H1 (cell line): ENCODE measurements at regions not wholly inside any gene's neighbourhood (a gene's known extent, or its start where the extent isn't known, plus 50 kb on each side); places are given as distances from the start of the nearest gene placed in this dataset.

Experiments
- CTCF ChIA-PET: fragments of 300-600 bp; sonication (Branson Sonifier 250); formaldehyde crosslinking; loops from one replicate; lab custom pipeline; 2021; ENCODE audit not compliant: partially characterized antibody; lab: Charles Lee
- POLR2A ChIA-PET: fragments of 300-600 bp; sonication (Branson Sonifier 250); formaldehyde crosslinking; loops from one replicate; lab custom pipeline; 2021; ENCODE audit warnings: inconsistent platforms; ENCODE audit not compliant: partially characterized antibody; lab: Charles Lee
- DNase-seq, 2 experiments: peaks; one replicate each; pipeline versions ENCODE4 v3.0.0 to v3.0.0-alpha.2; 2010 to 2022; ENCODE audit warnings: low spot score in 2 of 2, low read depth in 1 of 2, mixed read lengths in 1 of 2
- FAIRE-seq: peaks from 2 replicates; lab custom pipeline; 2011; peaks lifted over from hg19 to GRCh38; lab: Jason Lieb, UNC
- H2AFZ ChIP-seq: 2 replicates; pipeline ENCODE4 v1.8.1; 2012; ENCODE audit warnings: low read length, inconsistent platforms
- H2AK5ac ChIP-seq: 2 replicates; pipeline ENCODE4 v1.6.1; 2013; ENCODE audit warnings: low read depth, low read length
- H2BK120ac ChIP-seq: replicated peaks from 2 replicates; pipeline ENCODE3; 2013; ENCODE audit warnings: low read depth, low read length, inconsistent platforms
- H2BK12ac ChIP-seq: 2 replicates; pipeline ENCODE4 v1.6.1; 2013; ENCODE audit warnings: low read depth, low read length
- H2BK15ac ChIP-seq: 2 replicates; pipeline ENCODE4 v1.6.1; 2013; ENCODE audit warnings: low read length
- H2BK20ac ChIP-seq: 2 replicates; pipeline ENCODE4 v1.6.1; 2013; ENCODE audit warnings: low read length
- H2BK5ac ChIP-seq: 2 replicates; pipeline ENCODE4 v1.6.1; 2013; ENCODE audit warnings: low read depth, low read length
- H3K14ac ChIP-seq: 2 replicates; pipeline ENCODE4 v1.6.1; 2013; ENCODE audit warnings: inconsistent platforms; ENCODE audit not compliant: insufficient read length
- H3K18ac ChIP-seq: 2 replicates; pipeline ENCODE4 v1.6.1; 2013; ENCODE audit warnings: low read length; ENCODE audit errors: extremely low read depth
- H3K23ac ChIP-seq: 2 replicates; pipeline ENCODE4 v1.6.1; 2013; ENCODE audit warnings: inconsistent platforms; ENCODE audit not compliant: insufficient read length
- H3K23me2 ChIP-seq: 2 replicates; pipeline ENCODE4 v1.6.1; 2013; ENCODE audit warnings: low read depth, low read length
- H3K27ac ChIP-seq: 2 replicates; pipeline ENCODE4 v1.6.1; 2011; ENCODE audit warnings: low read depth, low read length, inconsistent platforms
- H3K27me3 ChIP-seq, 4 experiments: replicated peaks in 1 of 4; 1 replicate in 1 of 4; 2 replicates in 3 of 4; pipeline versions ENCODE4 v1.6.1 to v1.8.1; 2011 to 2013; ENCODE audit warnings: low read length in 3 of 4, mild to moderate bottlenecking in 3 of 4, inconsistent platforms in 2 of 4, mixed read lengths in 2 of 4, moderate library complexity in 1 of 4; ENCODE audit not compliant: control insufficient read depth in 3 of 4, insufficient read depth in 3 of 4; ENCODE audit errors: extremely low read depth in 1 of 4
- H3K36me3 ChIP-seq, 4 experiments: 2 replicates each; pipeline versions ENCODE4 v1.6.1 to v1.8.1; 2011 to 2013; ENCODE audit warnings: mild to moderate bottlenecking in 4 of 4, low read length in 3 of 4, moderate library complexity in 2 of 4, control low read depth in 1 of 4, inconsistent platforms in 1 of 4; ENCODE audit not compliant: insufficient read depth in 4 of 4, control insufficient read depth in 2 of 4
- H3K4ac ChIP-seq: replicated peaks from 2 replicates; pipeline ENCODE3; 2013; ENCODE audit warnings: low read length, low read depth, mixed read lengths, inconsistent platforms; ENCODE audit not compliant: insufficient read length
- H3K4me1 ChIP-seq, 4 experiments: replicated peaks in 1 of 4; 1 replicate in 1 of 4; 2 replicates in 3 of 4; pipeline versions ENCODE4 v1.6.1 to v1.8.1; 2011 to 2013; ENCODE audit warnings: low read length in 3 of 4, inconsistent platforms in 2 of 4, mixed read lengths in 1 of 4; ENCODE audit not compliant: insufficient read depth in 4 of 4, control insufficient read depth in 3 of 4
- H3K4me2 ChIP-seq, 2 experiments: 2 replicates each; pipeline versions ENCODE4 v1.6.1 to v1.8.1; 2011 to 2013; ENCODE audit warnings: low read depth in 2 of 2, low read length in 2 of 2, control low read depth in 1 of 2, inconsistent platforms in 1 of 2, mild to moderate bottlenecking in 1 of 2; ENCODE audit not compliant: insufficient read depth in 1 of 2
- H3K4me3 ChIP-seq, 4 experiments: fragments of 200-600, 300-600 bp in 1 of 4; sonication (generic), shearing (Covaris generic), sonication (Bioruptor Twin) in 1 of 4; 2 replicates each; pipeline versions ENCODE4 v1.5.1 to v1.8.1; 2011 to 2016; ENCODE audit warnings: low read length in 4 of 4, low read depth in 3 of 4, control low read depth in 2 of 4, inconsistent platforms in 2 of 4, mild to moderate bottlenecking in 2 of 4, mixed read lengths in 1 of 4, moderate library complexity in 1 of 4; ENCODE audit not compliant: insufficient read depth in 2 of 4; ENCODE audit errors: extremely low read depth in 1 of 4
- H3K56ac ChIP-seq: replicated peaks from 2 replicates; pipeline ENCODE3; 2013; ENCODE audit warnings: low read depth, mild to moderate bottlenecking, mixed read lengths, low read length, inconsistent platforms; ENCODE audit not compliant: insufficient read length
- H3K79me1 ChIP-seq: 2 replicates; pipeline ENCODE4 v1.6.1; 2013; ENCODE audit warnings: low read depth, low read length, control low read depth
- H3K79me2 ChIP-seq, 2 experiments: 2 replicates each; pipeline versions ENCODE4 v1.6.1 to v1.8.1; 2012 to 2013; ENCODE audit warnings: low read length in 2 of 2, mild to moderate bottlenecking in 2 of 2, inconsistent platforms in 1 of 2; ENCODE audit not compliant: insufficient read depth in 2 of 2, control insufficient read depth in 1 of 2
- H3K9ac ChIP-seq, 4 experiments: replicated peaks in 1 of 4; 1 replicate in 1 of 4; 2 replicates in 3 of 4; pipeline versions ENCODE4 v1.6.1 to v1.8.1; 2011 to 2013; ENCODE audit warnings: low read depth in 3 of 4, low read length in 3 of 4, control low read depth in 2 of 4, mild to moderate bottlenecking in 2 of 4, moderate library complexity in 2 of 4, inconsistent platforms in 1 of 4; ENCODE audit errors: extremely low read depth in 1 of 4
- H3K9me3 ChIP-seq, 2 experiments: 2 replicates each; pipeline versions ENCODE4 v1.6.1 to v1.8.1; 2012 to 2013; ENCODE audit warnings: mild to moderate bottlenecking in 2 of 2, moderate library complexity in 2 of 2, control low read depth in 1 of 2, inconsistent platforms in 1 of 2, low read depth in 1 of 2, low read length in 1 of 2, mixed read lengths in 1 of 2; ENCODE audit not compliant: insufficient read depth in 2 of 2
- H4K20me1 ChIP-seq, 2 experiments: replicated peaks in 1 of 2; 2 replicates each; pipeline versions ENCODE3 to v1.8.1; 2011 to 2013; ENCODE audit warnings: inconsistent platforms in 2 of 2, low read length in 2 of 2, mild to moderate bottlenecking in 1 of 2; ENCODE audit not compliant: insufficient read depth in 2 of 2, control insufficient read depth in 1 of 2
- H4K5ac ChIP-seq: 2 replicates; pipeline ENCODE4 v1.6.1; 2013; ENCODE audit warnings: low read length, low read depth, mixed read lengths, inconsistent platforms; ENCODE audit not compliant: insufficient read length
- H4K8ac ChIP-seq: 2 replicates; pipeline ENCODE4 v1.8.0; 2013; ENCODE audit warnings: mild to moderate bottlenecking, moderate library complexity, low read length, inconsistent platforms; ENCODE audit not compliant: insufficient read depth; ENCODE audit errors: extremely low read depth
- H4K91ac ChIP-seq: replicated peaks from 2 replicates; pipeline ENCODE3; 2013; ENCODE audit warnings: low read length, mixed read lengths, inconsistent platforms; ENCODE audit not compliant: insufficient read length
- CEBPB ChIP-seq: IDR thresholded peaks from 2 replicates; pipeline ENCODE4 v1.6.1; 2012; ENCODE audit warnings: low read depth, low read length
- WGBS, 2 experiments: shearing (Covaris generic) in 1 of 2; methylation state at CpG; one replicate each; pipeline versions ENCODE4 v1.1.6 to v1.1.7; 2013 to 2015; ENCODE audit warnings: low lambda C conversion rate in 2 of 2, mixed read lengths in 2 of 2, inconsistent platforms in 1 of 2, low coverage in 1 of 2, missing lambda C conversion rate in 1 of 2; ENCODE audit not compliant: insufficient replicate concordance in 2 of 2, insufficient coverage in 1 of 2, insufficient read length in 1 of 2; ENCODE audit errors: extremely low coverage in 1 of 2, missing lambda C conversion rate in 1 of 2; 5-methylcytosine and 5-hydroxymethylcytosine counted together

DNA sequence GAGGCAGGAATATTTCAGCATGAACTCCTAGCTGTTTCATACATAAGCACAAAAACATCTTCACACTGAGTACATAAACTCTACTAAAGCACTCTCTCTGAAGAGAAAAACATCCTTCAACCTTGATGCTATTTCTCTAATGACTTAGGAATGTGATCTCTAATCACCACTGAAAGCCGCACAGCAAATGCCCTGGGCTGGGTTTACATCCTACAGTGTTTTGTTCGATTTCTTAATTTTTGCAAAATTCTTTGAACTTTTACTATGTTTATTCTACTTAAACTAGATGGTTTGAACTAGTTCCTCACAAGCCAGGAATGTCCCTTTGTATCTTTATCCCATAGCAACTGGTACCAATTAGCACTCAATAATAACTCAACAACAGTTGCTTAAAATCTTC, 130.9 kb upstream of the ABI3BP start:
- Histone ChIP-seq H2AFZ (no peak overlapping the region), H3K27ac (no peak overlapping the region), H3K4ac (no peak overlapping the region), H2BK15ac (no peak overlapping the region), H2BK12ac (no peak overlapping the region), H3K4me3 (no peak overlapping the region), H3K9ac (no peak overlapping the region), H3K18ac (no peak overlapping the region), H2BK5ac (no peak overlapping the region), H3K9me3 (no peaks in the 10 kb centered on the region), H2AK5ac (no peak overlapping the region), H3K79me1 (no peaks in the 10 kb centered on the region), H3K79me2 (no peaks in the 10 kb centered on the region), H3K36me3 (no peaks in the 10 kb centered on the region), H3K56ac (no peak overlapping the region), H4K91ac (no peak overlapping the region), H2BK120ac (no peak overlapping the region), H4K8ac (no peak overlapping the region), H4K5ac (no peak overlapping the region), H3K23ac (no peak overlapping the region), H4K20me1 (no peaks in the 10 kb centered on the region), H3K23me2 (no peaks in the 10 kb centered on the region), H3K14ac (no peak overlapping the region), H3K27me3 (no peaks in the 10 kb centered on the region), H3K4me1 (no peaks in the 10 kb centered on the region), H2BK20ac (no peak overlapping the region), H3K4me2 (no peak overlapping the region)
- DNase-seq (no peak), FAIRE-seq (no peak)
- CTCF ChIA-PET = no interaction called here
- 61% methylated on average over 2 of the region's 2 CpGs; no CpG with 5 or more reads in 1 of the 2 experiments for WGBS, 2 experiments
- POLR2A ChIA-PET = no interaction called here
- TF ChIP-seq CEBPB = no peak
